Karpas-422 (cell line): ENCODE measurements at regions not wholly inside any gene's neighbourhood (a gene's known extent, or its start where the extent isn't known, plus 50 kb on each side); places are given as distances from the start of the nearest gene placed in this dataset.

ENCODE experiments used
- DNase-seq: peaks from one replicate; pipeline ENCODE4 v3.0.0-alpha.2; 2015
- H2AFZ ChIP-seq: fragments of 200-600 bp; sonication (generic); 2 replicates; pipeline ENCODE4 v1.6.1; 2014; ENCODE audit warnings: antibody characterized with exemption, low read length, mixed read lengths
- H3K27ac ChIP-seq: fragments of 200-600 bp; sonication (generic); 2 replicates; pipeline ENCODE4 v1.5.1; 2014; ENCODE audit warnings: mild to moderate bottlenecking, low read length, moderate library complexity
- H3K27me3 ChIP-seq: fragments of 200-600 bp; sonication (generic); 2 replicates; pipeline ENCODE4 v1.6.1; 2014; ENCODE audit warnings: low read length, mixed read lengths
- H3K36me3 ChIP-seq: fragments of 200-600 bp; sonication (generic); 2 replicates; pipeline ENCODE4 v1.6.1; 2014; ENCODE audit warnings: low read length, mixed read lengths; ENCODE audit not compliant: insufficient read depth
- H3K4me1 ChIP-seq: fragments of 200-600 bp; sonication (generic); 2 replicates; pipeline ENCODE4 v1.6.1; 2014; ENCODE audit warnings: mild to moderate bottlenecking, low read length, mixed read lengths
- H3K4me2 ChIP-seq: fragments of 200-600 bp; sonication (generic); 2 replicates; pipeline ENCODE4 v1.6.1; 2014; ENCODE audit warnings: low read length, low read depth, mild to moderate bottlenecking; ENCODE audit not compliant: poor library complexity, severe bottlenecking
- H3K4me3 ChIP-seq: fragments of 200-600 bp; sonication (generic); 2 replicates; pipeline ENCODE4 v1.5.1; 2014; ENCODE audit warnings: mild to moderate bottlenecking, antibody characterized with exemption, low read length, mixed read lengths
- H3K79me2 ChIP-seq: fragments of 200-600 bp; sonication (generic); 2 replicates; pipeline ENCODE4 v1.6.1; 2014; ENCODE audit warnings: mild to moderate bottlenecking, low read length, mixed read lengths
- H3K9ac ChIP-seq: fragments of 200-600 bp; sonication (generic); 2 replicates; pipeline ENCODE4 v1.6.0; 2014; ENCODE audit warnings: low read length
- H3K9me2 ChIP-seq: fragments of 200-600 bp; sonication (generic), shearing (Covaris generic); replicated peaks from 2 replicates; pipeline ENCODE4 v1.6.0; 2014; ENCODE audit warnings: mild to moderate bottlenecking, low read length, moderate library complexity; ENCODE audit not compliant: insufficient read depth
- H3K9me3 ChIP-seq: fragments of 300-700, 200-600 bp; sonication (generic); 2 replicates; pipeline ENCODE4 v1.6.1; 2014; ENCODE audit warnings: low read length, mixed read lengths
- H4K20me1 ChIP-seq: fragments of 200-600 bp; sonication (generic); 2 replicates; pipeline ENCODE4 v1.6.1; 2014; ENCODE audit warnings: mild to moderate bottlenecking, antibody characterized with exemption, low read length, low read depth; ENCODE audit not compliant: insufficient read depth

GRCh38 chr20:40813029-40813431 lies 124.0 kb upstream of the MAFB start:
- DNase-seq, result no peak
- Histone ChIP-seq H3K36me3 (no peaks in the 10 kb centered on the region), H3K4me2 (no peak overlapping the region)

GRCh38 chr20:40813708-40814630 lies 124.9 kb upstream of the MAFB start:
- no peak overlapping the region for H3K27ac ChIP-seq
- no peaks in the 10 kb centered on the region for H4K20me1 ChIP-seq
- H3K4me2 ChIP-seq, result no peak overlapping the region
- H3K79me2 ChIP-seq, result no peaks in the 10 kb centered on the region
- no peaks in the 10 kb centered on the region for H3K9me2 ChIP-seq
- no peaks in the 10 kb centered on the region for H3K27me3 ChIP-seq
- H3K4me3 ChIP-seq, result no peak overlapping the region
- H3K9ac ChIP-seq, result no peak overlapping the region
- no peaks in the 10 kb centered on the region for H3K4me1 ChIP-seq
- no peaks in the 10 kb centered on the region for H3K36me3 ChIP-seq
- H3K9me3 ChIP-seq, result no peaks in the 10 kb centered on the region
- no peak overlapping the region for H2AFZ ChIP-seq
- no peak for DNase-seq

More at GRCh38 chr20:40813029-40813431, 124.0 kb upstream of the MAFB start:
- H3K9me3 ChIP-seq, result no peaks in the 10 kb centered on the region
- H3K27ac ChIP-seq, result no peak overlapping the region
- H2AFZ ChIP-seq, result no peak overlapping the region
- H3K4me3 ChIP-seq, result no peak overlapping the region
- no peaks in the 10 kb centered on the region for H4K20me1 ChIP-seq
- no peaks in the 10 kb centered on the region for H3K27me3 ChIP-seq
- no peaks in the 10 kb centered on the region for H3K9me2 ChIP-seq
- no peaks in the 10 kb centered on the region for H3K79me2 ChIP-seq
- H3K4me1 ChIP-seq, result no peaks in the 10 kb centered on the region
- H3K9ac ChIP-seq, result no peak overlapping the region

- Histone ChIP-seq H3K9ac (no peak overlapping the region), H4K20me1 (no peaks in the 10 kb centered on the region), H3K9me2 (no peaks in the 10 kb centered on the region), H3K4me3 (no peak overlapping the region), H3K9me3 (no peaks in the 10 kb centered on the region), H3K27me3 (no peaks in the 10 kb centered on the region), H3K79me2 (no peaks in the 10 kb centered on the region), H3K4me1 (no peaks in the 10 kb centered on the region), H3K27ac (no peak overlapping the region), H2AFZ (no peak overlapping the region), H3K36me3 (no peaks in the 10 kb centered on the region), H3K4me2 (no peak overlapping the region)
- no peak for DNase-seq
Measured at GRCh38 chr20:40814631-40814960, 125.6 kb upstream of the MAFB start.

- H3K36me3 ChIP-seq, result no peaks in the 10 kb centered on the region
- no peaks in the 10 kb centered on the region for H3K79me2 ChIP-seq
- no peaks in the 10 kb centered on the region for H3K9me2 ChIP-seq
- H2AFZ ChIP-seq, result no peak overlapping the region
- no peak overlapping the region for H3K27ac ChIP-seq
- no peak overlapping the region for H3K4me3 ChIP-seq
- no peaks in the 10 kb centered on the region for H4K20me1 ChIP-seq
- H3K9me3 ChIP-seq, result no peaks in the 10 kb centered on the region
- no peaks in the 10 kb centered on the region for H3K4me1 ChIP-seq
- H3K9ac ChIP-seq, result no peak overlapping the region
- H3K27me3 ChIP-seq, result no peaks in the 10 kb centered on the region
- no peak for DNase-seq
- no peak overlapping the region for H3K4me2 ChIP-seq
Measured at GRCh38 chr20:40815156-40816038, 126.4 kb upstream of the MAFB start.

GRCh38 chr20:40816039-40816352 lies 127.0 kb upstream of the MAFB start:
- Histone ChIP-seq H3K27ac (no peak overlapping the region), H3K4me2 (no peak overlapping the region), H2AFZ (no peak overlapping the region), H3K27me3 (no peaks in the 10 kb centered on the region), H3K36me3 (no peaks in the 10 kb centered on the region), H3K9me2 (no peaks in the 10 kb centered on the region), H3K4me1 (no peaks in the 10 kb centered on the region), H3K79me2 (no peaks in the 10 kb centered on the region), H3K9me3 (no peaks in the 10 kb centered on the region), H3K9ac (no peak overlapping the region), H4K20me1 (no peaks in the 10 kb centered on the region), H3K4me3 (no peak overlapping the region)
- DNase-seq, result no peak

GRCh38 chr20:40821429-40821828 lies 132.4 kb upstream of the MAFB start:
- Histone ChIP-seq H3K9me2 (no peaks in the 10 kb centered on the region), H4K20me1 (no peaks in the 10 kb centered on the region), H3K36me3 (no peaks in the 10 kb centered on the region), H2AFZ (no peak overlapping the region), H3K27ac (no peak overlapping the region), H3K4me2 (no peak overlapping the region), H3K4me1 (no peaks in the 10 kb centered on the region), H3K27me3 (no peaks in the 10 kb centered on the region; the same call in 1 of the 2 replicates), H3K9ac (no peak overlapping the region), H3K9me3 (no peaks in the 10 kb centered on the region), H3K4me3 (no peak overlapping the region), H3K79me2 (no peaks in the 10 kb centered on the region)
- DNase-seq, result no peak

- Histone ChIP-seq H3K36me3 (no peaks in the 10 kb centered on the region), H4K20me1 (no peaks in the 10 kb centered on the region), H3K27me3 (no peaks in the 10 kb centered on the region; the same call in 1 of the 2 replicates), H3K4me3 (no peak overlapping the region), H2AFZ (no peak overlapping the region), H3K9ac (no peak overlapping the region), H3K79me2 (no peaks in the 10 kb centered on the region), H3K9me3 (no peaks in the 10 kb centered on the region), H3K4me2 (no peak overlapping the region), H3K9me2 (no peaks in the 10 kb centered on the region), H3K27ac (no peak overlapping the region), H3K4me1 (no peaks in the 10 kb centered on the region)
- no peak for DNase-seq
Measured at GRCh38 chr20:40826699-40827098, 137.7 kb upstream of the MAFB start.

GRCh38 chr20:40835321-40835720 lies 146.3 kb upstream of the MAFB start:
- Histone ChIP-seq H3K36me3 (no peaks in the 10 kb centered on the region), H3K9me2 (no peaks in the 10 kb centered on the region), H3K4me2 (no peak overlapping the region), H3K27me3 (no peaks in the 10 kb centered on the region), H3K4me3 (no peak overlapping the region), H4K20me1 (no peaks in the 10 kb centered on the region), H3K79me2 (no peaks in the 10 kb centered on the region), H2AFZ (no peak overlapping the region), H3K4me1 (no peaks in the 10 kb centered on the region), H3K9ac (no peak overlapping the region), H3K27ac (no peak overlapping the region), H3K9me3 (no peaks in the 10 kb centered on the region)
- no peak for DNase-seq
